ENCODE measurements at regions not wholly inside any gene's neighbourhood (a gene's known extent, or its start where the extent isn't known, plus 50 kb on each side); places are given as distances from the start of the nearest gene placed in this dataset.
"Not testable (repeated sequence)": the region's sequence is repeated elsewhere in the genome, so short reads cannot be mapped to it uniquely, and the experiment has no call there.

DNA sequence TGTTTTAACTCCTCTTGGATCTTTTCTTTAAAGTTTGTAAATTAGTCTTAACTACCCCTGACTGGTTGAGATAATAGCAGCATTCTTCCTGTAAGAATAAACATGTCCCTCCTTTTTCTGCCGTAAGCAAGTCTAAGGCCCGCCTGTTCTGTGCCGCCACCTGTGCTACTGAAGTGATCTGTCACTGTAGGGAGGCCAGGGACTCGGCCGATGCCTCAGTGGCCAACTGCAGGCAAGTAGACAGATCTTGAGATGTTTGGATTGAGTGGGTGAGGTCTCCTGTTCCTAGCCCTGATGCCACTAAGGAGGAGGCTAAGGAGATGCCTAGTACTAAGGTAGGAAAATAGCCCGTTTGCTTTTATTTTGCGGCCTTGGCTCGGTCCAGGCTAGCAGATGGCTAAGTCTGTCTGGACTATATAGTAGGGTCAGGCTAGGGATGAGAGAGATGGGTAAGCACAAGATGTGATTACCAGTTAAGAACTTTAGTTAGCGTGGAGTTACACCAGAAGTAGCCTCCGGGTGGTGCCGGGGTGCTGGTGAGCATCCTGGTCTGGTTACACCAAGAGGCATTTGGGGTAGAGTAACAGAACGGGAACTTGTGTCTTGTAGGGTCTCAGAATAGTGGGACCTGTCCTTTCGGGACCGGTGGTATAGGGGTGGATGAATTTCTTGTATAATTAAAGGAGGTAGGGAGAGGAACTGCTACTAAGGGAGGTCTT is 584.2 kb downstream of the SUCLG1 start:
- DNase-seq (ENCODE audit: low read depth) = no peak

DNA sequence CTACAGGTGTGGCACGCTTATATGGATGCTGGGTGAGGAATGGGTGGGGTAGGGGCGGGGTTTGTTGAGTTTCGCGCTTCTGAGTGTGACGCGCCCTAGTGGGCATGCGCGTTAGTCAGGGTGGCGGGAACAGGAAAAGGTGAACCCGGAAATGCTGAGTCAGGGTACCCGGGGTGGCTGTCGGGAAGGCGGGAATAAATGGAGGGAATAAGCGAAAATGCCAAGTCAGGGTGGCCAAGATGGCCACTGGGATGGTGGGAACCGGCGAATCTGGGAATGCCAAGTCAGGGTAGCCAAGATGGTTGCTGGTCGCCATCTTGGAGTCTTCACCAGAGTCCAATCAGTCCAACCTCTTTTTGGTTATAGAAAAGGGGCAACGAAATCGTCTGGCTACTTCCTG is 585.0 kb downstream of the SUCLG1 start:
- no peak for DNase-seq (ENCODE audit: low read depth)

GRCh38 chr2:83873110-83873509 is 586.0 kb downstream of the SUCLG1 start:
- DNase-seq (ENCODE audit: low read depth) = no peak

- no peak for DNase-seq (ENCODE audit: low read depth)
Measured at GRCh38 chr2:83866211-83866610, 592.9 kb downstream of the SUCLG1 start.

GRCh38 chr2:83862600-83862999 is 596.5 kb downstream of the SUCLG1 start:
- no peak for DNase-seq (ENCODE audit: low read depth)

GRCh38 chr2:83860320-83860719 is 598.8 kb downstream of the SUCLG1 start:
- no peak for DNase-seq (ENCODE audit: low read depth)

DNA sequence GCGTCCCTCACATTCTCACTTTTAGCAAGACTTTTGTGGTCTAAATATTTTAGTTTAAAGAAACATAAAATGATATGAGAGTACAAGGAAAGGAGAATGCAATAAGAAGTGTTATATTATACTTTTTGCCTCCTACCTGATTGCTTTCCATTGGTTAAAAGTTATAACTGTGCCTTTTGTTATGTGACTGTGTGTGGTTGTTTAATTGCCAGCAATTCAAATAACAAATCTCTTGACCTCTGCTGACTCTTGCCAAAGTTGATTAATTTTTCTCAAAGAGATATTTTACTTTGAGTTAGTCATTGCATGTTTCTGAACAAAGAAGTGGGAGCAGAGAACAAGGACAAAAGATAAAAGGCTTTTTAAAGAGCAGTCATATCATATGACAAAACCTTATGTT is 599.5 kb downstream of the SUCLG1 start:
- DNase-seq (ENCODE audit: low read depth) = no peak

DNA sequence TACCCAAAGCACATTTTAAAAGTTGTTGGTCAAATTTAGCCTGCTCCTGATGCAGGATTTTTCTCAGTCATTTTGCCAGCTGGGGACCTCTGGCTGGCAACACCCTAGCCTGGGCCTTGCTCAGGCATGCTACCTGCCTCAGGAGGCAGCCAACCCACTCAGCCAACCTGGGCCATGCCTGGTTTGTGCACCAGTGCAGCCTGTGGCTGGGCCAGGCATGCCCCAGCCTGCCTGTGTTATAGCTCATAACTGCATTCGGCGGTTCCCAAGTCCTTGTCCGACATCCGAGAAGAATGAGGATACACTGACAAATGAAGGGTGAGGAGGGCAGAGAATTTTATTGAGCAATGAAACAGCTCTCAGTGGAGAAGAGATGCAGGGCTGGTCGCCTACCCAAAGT is 608.0 kb downstream of the SUCLG1 start:
- DNase-seq (ENCODE audit: low read depth) = no peak

GRCh38 chr2:83850071-83850725 is 608.9 kb downstream of the SUCLG1 start:
- no peak for DNase-seq (ENCODE audit: low read depth)

- no peak for DNase-seq (ENCODE audit: low read depth)
Measured at GRCh38 chr2:83844490-83844889, 614.6 kb downstream of the SUCLG1 start.

DNA sequence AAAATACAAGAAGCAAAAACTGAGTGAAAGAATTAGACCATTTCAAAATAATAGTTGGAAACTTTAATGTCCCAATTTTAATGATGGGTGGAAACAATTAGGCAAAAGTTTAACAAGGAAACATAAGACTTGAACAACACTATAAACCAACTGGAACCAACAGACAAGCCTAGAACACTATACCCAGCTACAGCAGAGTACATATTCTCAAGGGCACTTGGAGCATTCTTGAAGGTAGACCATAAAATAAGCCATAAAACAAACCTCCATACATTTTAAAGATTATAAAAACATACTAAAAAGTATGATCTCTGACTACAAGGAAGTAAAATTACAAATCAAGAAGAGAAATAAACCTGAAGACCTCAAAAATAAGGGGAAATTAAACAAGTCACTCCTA is 616.7 kb downstream of the SUCLG1 start:
- DNase-seq (ENCODE audit: low read depth) = no peak

DNA sequence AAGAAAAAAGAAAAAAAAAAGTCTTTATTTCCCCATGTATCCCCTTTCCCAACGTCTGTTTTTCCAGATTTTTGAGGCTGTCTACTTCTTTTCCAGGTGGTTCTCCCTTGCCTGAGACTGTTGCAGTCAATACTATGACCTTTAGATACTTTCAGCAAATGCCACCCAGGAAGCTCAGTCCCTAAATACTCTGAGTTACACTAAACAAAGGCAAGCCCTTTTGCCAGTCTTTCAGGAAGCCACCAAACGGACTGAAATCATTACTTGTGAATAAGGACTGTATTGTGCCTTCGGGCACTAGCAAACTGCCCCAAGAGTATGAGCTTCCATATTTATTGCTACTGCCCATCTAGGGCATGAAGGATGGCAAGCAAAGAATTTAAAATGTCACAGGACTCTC is 621.3 kb downstream of the SUCLG1 start:
- no peak for DNase-seq (ENCODE audit: low read depth)

- no peak for DNase-seq (ENCODE audit: low read depth)
Measured at GRCh38 chr2:83827618-83828017, 631.5 kb downstream of the SUCLG1 start.

GRCh38 chr2:83826577-83826976 is 632.5 kb downstream of the SUCLG1 start:
- DNase-seq (ENCODE audit: low read depth) = no peak

DNA sequence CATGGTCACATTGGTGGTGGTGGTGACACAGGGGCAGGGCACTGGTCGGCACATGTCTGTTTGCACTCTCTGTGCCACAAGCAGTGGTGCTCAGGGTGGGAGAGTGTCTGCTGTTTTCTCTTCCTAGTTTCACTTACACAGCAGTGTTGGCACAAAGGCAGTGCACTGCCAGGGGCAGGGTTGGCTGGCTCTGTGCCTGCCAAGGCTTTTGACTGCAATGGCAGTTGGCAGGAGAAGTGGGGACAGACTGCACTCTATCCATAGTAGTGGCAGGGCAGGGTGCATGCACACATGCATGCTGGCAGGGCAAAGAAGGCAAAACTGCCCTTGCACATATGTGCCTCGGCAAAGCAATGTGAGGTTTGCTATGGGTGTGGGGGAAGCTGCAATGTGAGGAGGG is 635.9 kb downstream of the SUCLG1 start:
- DNase-seq (ENCODE audit: low read depth) = no peak

- DNase-seq (ENCODE audit: low read depth) = no peak
Measured at GRCh38 chr2:83817511-83817910, 641.6 kb downstream of the SUCLG1 start.

- no peak for DNase-seq (ENCODE audit: low read depth)
Measured at GRCh38 chr2:83808878-83809277, 650.2 kb downstream of the SUCLG1 start.

DNA sequence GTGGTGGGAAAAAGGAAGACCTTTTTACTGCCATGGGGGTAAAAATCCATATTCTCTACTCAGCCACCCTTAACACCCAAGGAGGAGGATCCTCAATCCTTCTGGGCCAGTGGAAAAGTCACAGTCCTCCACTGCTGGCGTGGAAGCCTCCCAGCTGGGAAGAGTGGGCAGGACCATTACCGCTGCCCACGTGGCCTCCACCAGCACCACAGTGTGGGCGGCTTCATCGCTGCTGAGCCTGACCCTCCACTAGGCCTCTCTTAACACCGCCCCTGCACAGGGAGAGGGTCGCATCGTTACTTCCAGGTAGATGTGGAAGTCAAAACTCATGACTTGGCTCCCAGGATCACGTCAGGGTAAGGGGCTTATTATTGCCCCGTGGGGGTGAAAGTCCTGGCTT is 656.5 kb downstream of the SUCLG1 start:
- no peak for DNase-seq (ENCODE audit: low read depth)

- DNase-seq (ENCODE audit: low read depth) = no peak
Measured at GRCh38 chr2:83795777-83796176, 663.3 kb downstream of the SUCLG1 start.

GRCh38 chr2:83790467-83790866 is 668.6 kb downstream of the SUCLG1 start:
- not testable (repeated sequence) for DNase-seq (ENCODE audit: low read depth)

GRCh38 chr2:83789674-83790073 is 669.4 kb downstream of the SUCLG1 start:
- DNase-seq (ENCODE audit: low read depth) = not testable (repeated sequence)

GRCh38 chr2:83788938-83789566 is 670.0 kb downstream of the SUCLG1 start:
- not testable (repeated sequence) for DNase-seq (ENCODE audit: low read depth)

DNA sequence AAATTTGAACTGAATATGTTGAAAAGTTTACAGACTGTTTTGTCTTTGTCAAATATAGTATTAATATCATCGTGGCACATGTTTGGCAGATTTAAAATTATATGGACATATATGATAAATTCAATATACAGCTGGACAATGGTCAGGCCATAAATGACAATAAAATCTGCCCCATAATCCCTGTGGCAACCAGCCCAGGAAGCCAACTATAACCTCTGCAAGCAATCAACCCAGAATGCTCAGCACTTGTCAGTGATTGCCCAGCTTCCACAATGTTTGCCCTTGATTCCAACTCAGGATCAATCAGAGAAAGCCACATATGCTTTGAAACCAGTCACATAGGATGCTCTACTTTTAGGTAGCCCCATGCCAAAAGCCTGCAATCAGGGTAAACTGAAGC is 671.9 kb downstream of the SUCLG1 start:
- DNase-seq (ENCODE audit: low read depth) = no peak
